Thoracic aorta (tissue), 2 donors: ENCODE measurements at regions not wholly inside any gene's neighbourhood (a gene's known extent, or its start where the extent isn't known, plus 50 kb on each side); places are given as distances from the start of the nearest gene placed in this dataset.

Experiments
- ATAC-seq: fragments of 150-250 bp; one replicate; pipeline ENCODE4 v1.8.0; 2017; ENCODE audit warnings: low read depth; ENCODE audit not compliant: insufficient number of reproducible peaks, low FRiP score
- DNase-seq: peaks from one replicate; pipeline ENCODE4 v3.0.0-alpha.2; 2020; ENCODE audit warnings: low spot score
- H3K27ac ChIP-seq, 2 donors: fragments of 200-600 bp; sonication (generic); 1 replicate in 1 of 2; 2 replicates in 1 of 2; pipeline ENCODE4 v1.5.1; 2016; ENCODE audit warnings: mild to moderate bottlenecking in 2 of 2, moderate library complexity in 2 of 2
- H3K27me3 ChIP-seq: fragments of 200-600 bp; sonication (generic); replicated peaks from 2 replicates; pipeline ENCODE4 v1.6.0; 2016; ENCODE audit warnings: mild to moderate bottlenecking; ENCODE audit not compliant: insufficient read depth
- H3K36me3 ChIP-seq: fragments of 200-600 bp; sonication (generic); one replicate; pipeline ENCODE4 v1.5.1; 2016
- H3K4me1 ChIP-seq, 2 donors: fragments of 200-600 bp; sonication (generic); 1 replicate in 1 of 2; 2 replicates in 1 of 2; pipeline versions ENCODE4 v1.5.1 to v1.6.0; 2016; ENCODE audit warnings: low read depth in 2 of 2, mild to moderate bottlenecking in 1 of 2; ENCODE audit not compliant: control insufficient read depth in 1 of 2
- H3K4me3 ChIP-seq: fragments of 200-600 bp; sonication (generic); 2 replicates; pipeline ENCODE4 v1.5.1; 2016; ENCODE audit warnings: mild to moderate bottlenecking
- H3K9me3 ChIP-seq: fragments of 200-600 bp; sonication (generic); 2 replicates; pipeline ENCODE4 v1.5.1; 2016
- TF ChIP-seq, protein P1 (sequence below): fragments of 200-600 bp; sonication (generic); IDR thresholded peaks from one replicate; pipeline ENCODE4 v1.5.1; 2019; ENCODE audit warnings: antibody characterized with exemption

DNA sequence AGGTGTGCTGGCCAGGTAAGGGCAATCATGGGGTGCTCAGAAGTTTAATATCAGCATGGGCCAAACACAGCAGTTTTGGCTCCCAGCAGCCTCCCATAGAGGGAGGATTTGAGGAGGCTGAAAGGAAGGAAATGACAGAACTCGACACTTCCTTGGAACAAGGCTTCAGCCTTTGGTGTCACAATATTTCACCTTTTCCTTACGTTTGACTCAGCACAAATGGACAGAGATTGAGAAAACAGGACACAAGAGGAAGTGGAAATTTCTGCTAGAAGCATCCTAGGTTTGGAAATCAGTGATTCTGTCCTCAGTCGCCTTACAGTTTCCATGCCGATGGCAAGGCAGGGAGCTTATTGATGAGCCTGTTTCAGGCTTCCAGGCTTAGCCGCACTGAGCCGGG lies 181.4 kb downstream of the MAF start:
- no peak overlapping the region for H3K4me3 ChIP-seq
- H3K9me3 ChIP-seq, result no peaks in the 10 kb centered on the region
- no peak for ATAC-seq
- no peaks in the 10 kb centered on the region for H3K27me3 ChIP-seq
- H3K27ac ChIP-seq, result no peak overlapping the region
- DNase-seq, result no peak
- H3K4me1 ChIP-seq, result no peaks in the 10 kb centered on the region
- no peaks in the 10 kb centered on the region for H3K36me3 ChIP-seq
- TF ChIP-seq, protein P1, sequence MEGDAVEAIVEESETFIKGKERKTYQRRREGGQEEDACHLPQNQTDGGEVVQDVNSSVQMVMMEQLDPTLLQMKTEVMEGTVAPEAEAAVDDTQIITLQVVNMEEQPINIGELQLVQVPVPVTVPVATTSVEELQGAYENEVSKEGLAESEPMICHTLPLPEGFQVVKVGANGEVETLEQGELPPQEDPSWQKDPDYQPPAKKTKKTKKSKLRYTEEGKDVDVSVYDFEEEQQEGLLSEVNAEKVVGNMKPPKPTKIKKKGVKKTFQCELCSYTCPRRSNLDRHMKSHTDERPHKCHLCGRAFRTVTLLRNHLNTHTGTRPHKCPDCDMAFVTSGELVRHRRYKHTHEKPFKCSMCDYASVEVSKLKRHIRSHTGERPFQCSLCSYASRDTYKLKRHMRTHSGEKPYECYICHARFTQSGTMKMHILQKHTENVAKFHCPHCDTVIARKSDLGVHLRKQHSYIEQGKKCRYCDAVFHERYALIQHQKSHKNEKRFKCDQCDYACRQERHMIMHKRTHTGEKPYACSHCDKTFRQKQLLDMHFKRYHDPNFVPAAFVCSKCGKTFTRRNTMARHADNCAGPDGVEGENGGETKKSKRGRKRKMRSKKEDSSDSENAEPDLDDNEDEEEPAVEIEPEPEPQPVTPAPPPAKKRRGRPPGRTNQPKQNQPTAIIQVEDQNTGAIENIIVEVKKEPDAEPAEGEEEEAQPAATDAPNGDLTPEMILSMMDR, result no peak

DNA sequence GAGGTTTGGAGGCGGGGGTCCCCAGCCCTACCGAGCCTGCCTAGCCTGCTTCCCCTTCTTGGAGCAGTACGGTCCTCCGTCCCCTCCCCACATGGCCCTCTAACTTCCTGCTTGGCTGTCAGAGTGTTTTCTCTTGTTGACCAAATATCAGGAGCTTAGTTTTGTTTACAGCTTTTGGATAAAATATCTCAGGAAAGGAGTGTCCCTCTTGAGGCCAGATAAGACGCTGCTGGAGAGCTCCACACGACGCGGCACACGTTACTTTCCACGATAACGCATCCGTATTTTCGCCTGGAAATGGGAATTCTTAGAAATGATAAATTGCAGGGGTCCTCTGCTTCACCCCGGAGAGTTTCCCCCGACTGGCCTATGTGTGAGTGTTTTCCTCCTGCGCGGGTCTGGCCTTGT lies 182.9 kb downstream of the MAF start:
- TF ChIP-seq, protein P1, result no peak
- H3K27ac ChIP-seq, result no peak overlapping the region
- no peaks in the 10 kb centered on the region for H3K4me1 ChIP-seq
- H3K4me3 ChIP-seq, result no peak overlapping the region
- H3K27me3 ChIP-seq, result no peaks in the 10 kb centered on the region
- ATAC-seq, result no peak
- no peaks in the 10 kb centered on the region for H3K36me3 ChIP-seq
- no peaks in the 10 kb centered on the region for H3K9me3 ChIP-seq
- DNase-seq, result no peak

DNA sequence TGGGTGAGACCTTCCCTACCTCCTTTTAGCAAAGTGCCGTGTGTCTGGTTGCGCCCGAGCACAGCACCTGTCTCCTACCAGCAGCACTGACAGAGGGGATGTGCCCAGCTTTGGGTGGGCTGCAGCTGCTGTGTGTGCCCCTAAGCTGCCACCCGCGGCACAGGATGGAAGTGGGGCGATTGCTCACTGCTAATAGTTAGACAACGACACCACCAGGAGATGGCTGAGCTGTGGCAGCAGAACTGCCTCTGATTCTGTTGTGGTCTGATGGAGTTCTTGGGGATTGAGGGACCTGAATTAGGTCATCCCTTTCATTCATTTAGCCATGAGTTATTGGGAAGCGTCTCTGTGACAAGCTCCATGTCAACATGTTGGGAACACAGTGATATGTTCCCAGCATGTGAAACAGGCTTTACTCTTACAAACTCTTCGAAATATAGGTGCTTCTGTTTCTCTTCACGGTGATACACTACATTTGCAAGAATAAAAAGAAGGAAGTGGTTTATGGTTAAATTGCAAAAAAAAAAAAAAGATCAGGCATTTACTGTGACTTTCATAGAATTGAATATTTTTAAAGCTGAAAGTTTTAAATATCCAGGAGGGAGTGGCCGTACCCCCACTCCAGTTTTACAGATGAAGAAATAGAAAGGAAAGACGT lies 184.4 kb downstream of the MAF start:
- DNase-seq, result no peak

DNA sequence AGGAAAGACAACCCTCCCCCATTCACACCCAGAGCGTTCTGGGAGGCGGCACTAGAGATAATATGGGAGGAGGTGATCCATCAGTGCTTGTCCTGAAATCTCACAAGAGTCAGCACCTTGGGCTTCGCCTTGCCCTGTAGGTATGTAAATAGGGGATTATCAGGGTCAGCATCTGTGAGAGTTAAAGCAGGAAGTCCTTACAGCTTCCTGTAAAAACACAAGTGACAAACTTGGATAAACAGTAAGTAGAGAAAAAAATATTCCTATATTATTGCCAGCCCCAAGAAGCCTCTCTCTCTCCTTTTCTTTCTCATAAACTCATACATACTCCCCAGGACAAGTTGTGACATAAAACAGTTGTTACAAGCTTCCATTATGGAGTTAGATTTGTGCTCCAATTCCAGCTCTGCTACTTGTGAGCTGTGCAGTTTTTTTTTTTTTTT lies 187.7 kb downstream of the MAF start:
- no peaks in the 10 kb centered on the region for H3K4me1 ChIP-seq
- ATAC-seq, result no peak
- TF ChIP-seq, protein P1, result no peak
- no peaks in the 10 kb centered on the region for H3K9me3 ChIP-seq
- H3K27ac ChIP-seq, result no peak overlapping the region
- no peak overlapping the region for H3K4me3 ChIP-seq
- H3K27me3 ChIP-seq, result no peaks in the 10 kb centered on the region
- H3K36me3 ChIP-seq, result no peaks in the 10 kb centered on the region
- DNase-seq, result no peak

More for the DNA sequence above, 184.4 kb downstream of the MAF start:
- Histone ChIP-seq H3K27ac (no peak overlapping the region), H3K4me3 (no peak overlapping the region), H3K36me3 (no peaks in the 10 kb centered on the region), H3K9me3 (no peaks in the 10 kb centered on the region), H3K4me1 (no peaks in the 10 kb centered on the region), H3K27me3 (no peaks in the 10 kb centered on the region)
- TF ChIP-seq, protein P1, result no peak
- ATAC-seq, result no peak

DNA sequence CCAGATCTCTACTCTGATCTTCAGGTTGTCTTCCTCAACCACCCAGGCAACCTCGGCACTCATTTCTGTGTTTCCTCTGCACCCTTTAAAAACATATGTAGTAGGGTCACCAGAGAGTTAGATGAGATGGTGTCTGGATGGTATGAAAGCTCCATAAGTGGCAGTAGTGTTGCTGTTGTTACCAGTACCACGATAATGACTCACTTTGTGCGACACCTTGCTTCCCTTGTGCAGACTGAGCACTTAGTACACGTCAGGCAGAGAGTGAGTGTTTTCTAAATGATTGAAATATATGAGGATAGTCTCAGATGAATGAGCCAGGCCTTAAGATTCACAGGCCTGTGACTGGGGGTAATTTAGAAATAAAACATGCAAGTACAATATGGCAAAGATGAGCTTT lies 188.7 kb downstream of the MAF start:
- Histone ChIP-seq H3K9me3 (no peaks in the 10 kb centered on the region), H3K4me1 (no peaks in the 10 kb centered on the region), H3K36me3 (no peaks in the 10 kb centered on the region), H3K27ac (no peak overlapping the region), H3K27me3 (no peaks in the 10 kb centered on the region), H3K4me3 (no peak overlapping the region)
- ATAC-seq, result no peak
- TF ChIP-seq, protein P1, result no peak
- no peak for DNase-seq
